H9 (cell line): ENCODE measurements at regions not wholly inside any gene's neighbourhood (a gene's known extent, or its start where the extent isn't known, plus 50 kb on each side); places are given as distances from the start of the nearest gene placed in this dataset.

ENCODE experiments used
- DNase-seq: peaks from one replicate; pipeline ENCODE4 v3.0.0-alpha.2; 2017
- H2AFZ ChIP-seq: one replicate; pipeline ENCODE4 v1.6.1; 2013; ENCODE audit warnings: mild to moderate bottlenecking, low read length, control low read depth, moderate library complexity
- H2AK5ac ChIP-seq: 2 replicates; pipeline ENCODE4 v1.6.1; 2013; ENCODE audit warnings: low read length, control low read depth, mixed read lengths; ENCODE audit not compliant: insufficient read length
- H2BK120ac ChIP-seq: one replicate; pipeline ENCODE4 v1.6.1; 2013; ENCODE audit warnings: low read depth, mild to moderate bottlenecking, low read length, control low read depth, inconsistent platforms; ENCODE audit not compliant: poor library complexity, severe bottlenecking
- H2BK12ac ChIP-seq: 2 replicates; pipeline ENCODE4 v1.6.1; 2013; ENCODE audit warnings: low read length, control low read depth, mixed read lengths, low read depth; ENCODE audit not compliant: insufficient read length
- H2BK15ac ChIP-seq: 2 replicates; pipeline ENCODE4 v1.6.1; 2013; ENCODE audit warnings: low read depth, low read length, control low read depth
- H2BK20ac ChIP-seq: one replicate; pipeline ENCODE4 v1.6.1; 2013; ENCODE audit warnings: low read depth, mild to moderate bottlenecking, low read length, control low read depth, inconsistent platforms; ENCODE audit not compliant: poor library complexity, severe bottlenecking
- H2BK5ac ChIP-seq: 2 replicates; pipeline ENCODE4 v1.6.1; 2013; ENCODE audit warnings: low read length, control low read depth, mixed read lengths; ENCODE audit not compliant: insufficient read length
- H3K14ac ChIP-seq: 2 replicates; pipeline ENCODE4 v1.6.1; 2013; ENCODE audit warnings: low read length, control low read depth; ENCODE audit not compliant: insufficient read depth
- H3K18ac ChIP-seq: 2 replicates; pipeline ENCODE4 v1.6.1; 2013; ENCODE audit warnings: low read depth, mild to moderate bottlenecking, mixed read lengths, low read length, control low read depth; ENCODE audit not compliant: insufficient read length
- H3K23ac ChIP-seq: 2 replicates; pipeline ENCODE4 v1.6.1; 2013; ENCODE audit warnings: low read length, control low read depth, mixed read lengths, low read depth; ENCODE audit not compliant: insufficient read length
- H3K23me2 ChIP-seq: 2 replicates; pipeline ENCODE4 v1.6.1; 2013; ENCODE audit warnings: low read depth, mild to moderate bottlenecking, mixed read lengths, low read length, control low read depth; ENCODE audit not compliant: insufficient read length, poor library complexity, severe bottlenecking
- H3K27ac ChIP-seq: 2 replicates; pipeline ENCODE4 v1.5.1; 2013; ENCODE audit warnings: low read length, control low read depth, mixed read lengths, low read depth; ENCODE audit not compliant: insufficient read length
- H3K27me3 ChIP-seq: 2 replicates; pipeline ENCODE4 v1.6.1; 2013; ENCODE audit warnings: low read length, control low read depth, inconsistent platforms; ENCODE audit not compliant: insufficient read depth
- H3K4ac ChIP-seq: 2 replicates; pipeline ENCODE4 v1.6.1; 2013; ENCODE audit warnings: low read depth, mild to moderate bottlenecking, control low read depth, inconsistent platforms, low read length, moderate library complexity
- H3K4me1 ChIP-seq: 2 replicates; pipeline ENCODE4 v1.6.1; 2013; ENCODE audit warnings: low read length, control low read depth, inconsistent platforms; ENCODE audit not compliant: insufficient read depth
- H3K4me2 ChIP-seq: 2 replicates; pipeline ENCODE4 v1.6.1; 2013; ENCODE audit warnings: low read length, control low read depth, mixed read lengths; ENCODE audit not compliant: insufficient read length, insufficient read depth
- H3K56ac ChIP-seq: 2 replicates; pipeline ENCODE4 v1.6.1; 2013; ENCODE audit warnings: low read depth, mild to moderate bottlenecking, mixed read lengths, low read length, control low read depth; ENCODE audit not compliant: insufficient read length
- H3K79me1 ChIP-seq: 2 replicates; pipeline ENCODE4 v1.6.1; 2013; ENCODE audit warnings: low read depth, mild to moderate bottlenecking, moderate library complexity, low read length, control low read depth, inconsistent platforms; ENCODE audit not compliant: insufficient read depth, poor library complexity, severe bottlenecking
- H3K79me2 ChIP-seq: 2 replicates; pipeline ENCODE4 v1.6.1; 2013; ENCODE audit warnings: low read length, control low read depth, inconsistent platforms; ENCODE audit not compliant: insufficient read depth
- H3K9ac ChIP-seq: 2 replicates; pipeline ENCODE4 v1.6.1; 2013; ENCODE audit warnings: low read length, control low read depth, mixed read lengths; ENCODE audit not compliant: insufficient read length; ENCODE audit errors: extremely low read depth
- H3K9me3 ChIP-seq: one replicate; pipeline ENCODE4 v1.6.1; 2013; ENCODE audit warnings: low read depth, low read length, inconsistent platforms; ENCODE audit not compliant: control insufficient read depth
- H3T11ph ChIP-seq: one replicate; pipeline ENCODE4 v1.6.1; 2013; ENCODE audit warnings: mild to moderate bottlenecking, low read length, control low read depth, inconsistent platforms
- H4K20me1 ChIP-seq: one replicate; pipeline ENCODE4 v1.6.1; 2013; ENCODE audit not compliant: control insufficient read depth, insufficient read length, insufficient read depth
- H4K5ac ChIP-seq: 2 replicates; pipeline ENCODE4 v1.6.1; 2013; ENCODE audit warnings: low read depth, mild to moderate bottlenecking, mixed read lengths, low read length, control low read depth; ENCODE audit not compliant: insufficient read length
- H4K8ac ChIP-seq: replicated peaks from 2 replicates; pipeline ENCODE4 v1.6.1; 2013; ENCODE audit warnings: low read length, control low read depth, mixed read lengths, low read depth; ENCODE audit not compliant: insufficient read length
- H4K91ac ChIP-seq: 2 replicates; pipeline ENCODE4 v1.6.1; 2013; ENCODE audit warnings: low read depth, mild to moderate bottlenecking, moderate library complexity, mixed read lengths, low read length, control low read depth; ENCODE audit not compliant: insufficient read length
- H3K27ac Mint-ChIP-seq, 3 experiments: 2 replicates in 2 of 3; 3 replicates in 1 of 3; pipeline ENCODE4 v1.8.0; 2020 to 2021; ENCODE audit warnings: mixed read lengths in 3 of 3, mild to moderate bottlenecking in 1 of 3, moderate library complexity in 1 of 3
- H3K27me3 Mint-ChIP-seq: 2 replicates; pipeline ENCODE4 v1.8.0; 2021; ENCODE audit warnings: low read depth, mild to moderate bottlenecking, moderate library complexity, mixed read lengths
- H3K36me3 Mint-ChIP-seq, 3 experiments: 2 replicates in 2 of 3; 3 replicates in 1 of 3; pipeline ENCODE4 v1.8.0; 2020 to 2021; ENCODE audit warnings: low read depth in 3 of 3, mixed read lengths in 3 of 3; ENCODE audit not compliant: insufficient read depth in 1 of 3
- H3K4me1 Mint-ChIP-seq, 2 experiments: 2 replicates each; pipeline ENCODE4 v1.8.0; 2020; ENCODE audit warnings: mixed read lengths in 2 of 2
- H3K4me3 Mint-ChIP-seq, 2 experiments: 2 replicates in 1 of 2; 3 replicates in 1 of 2; pipeline ENCODE4 v1.8.0; 2020 to 2021; ENCODE audit warnings: mild to moderate bottlenecking in 2 of 2, mixed read lengths in 2 of 2, moderate library complexity in 1 of 2
- H3K9me3 Mint-ChIP-seq, 2 experiments: 2 replicates in 1 of 2; 3 replicates in 1 of 2; pipeline ENCODE4 v1.8.0; 2020; ENCODE audit warnings: mild to moderate bottlenecking in 2 of 2, mixed read lengths in 2 of 2, moderate library complexity in 1 of 2
- WGBS: extraction: QIAGEN DNeasy Blood & Tissue Kit; methylation state at CpG from one replicate; pipeline ENCODE4 v1.1.7; 2013; ENCODE audit warnings: missing lambda C conversion rate, low lambda C conversion rate, mixed read lengths; ENCODE audit not compliant: insufficient read length; ENCODE audit errors: extremely low coverage; 5-methylcytosine and 5-hydroxymethylcytosine counted together
- TF ChIP-seq, protein P1 (sequence below): fragments of 200-600 bp; sonication (generic); conservative IDR thresholded peaks from 3 replicates; pipeline ENCODE4 v1.8.0; 2021; ENCODE audit warnings: antibody characterized with exemption, mild to moderate bottlenecking

DNA sequence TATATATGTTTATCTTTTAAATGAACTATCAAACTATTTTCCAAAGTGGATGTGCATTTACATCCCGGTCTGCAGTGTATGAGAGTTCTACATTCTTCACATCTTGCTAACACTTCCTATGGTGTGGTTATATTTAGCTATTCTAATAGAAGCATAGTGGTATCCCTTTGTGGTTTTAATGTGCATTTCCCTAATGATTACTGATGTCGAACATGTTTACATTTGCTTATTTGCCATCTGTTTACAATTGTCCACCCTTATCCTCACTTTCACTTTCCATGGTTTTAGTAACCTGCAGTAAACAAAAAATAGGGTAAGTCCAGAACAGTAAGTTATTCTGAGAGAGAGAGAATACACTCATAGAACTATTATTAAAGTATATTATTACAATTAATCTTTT is 360.5 kb upstream of the NAALADL2 start:
- Mint-ChIP-seq H3K36me3 (no peaks in the 10 kb centered on the region), H3K4me1 (peaks cover 7 to 8% of the 10 kb centered on the region in 2 experiments; a peak in 3 of 4 replicates), H3K9me3 (no peaks in the 10 kb centered on the region), H3K27me3 (no peaks in the 10 kb centered on the region), H3K4me3 (no peak overlapping the region), H3K27ac (no peak overlapping the region)
- no peak overlapping the region for H3K18ac ChIP-seq
- H2BK20ac ChIP-seq, result no peak overlapping the region
- no peak overlapping the region for H3K56ac ChIP-seq
- no peak overlapping the region for H3K4ac ChIP-seq
- no peak overlapping the region for H3K23ac ChIP-seq
- no CpG with 5 or more reads among the region's 2 CpGs for WGBS
- no peak overlapping the region for H4K5ac ChIP-seq
- H3K14ac ChIP-seq, result no peak overlapping the region
- H3K9ac ChIP-seq, result no peak overlapping the region
- no peak overlapping the region for H2AK5ac ChIP-seq
- H4K8ac ChIP-seq, result no peak overlapping the region
- H3K23me2 ChIP-seq, result no peaks in the 10 kb centered on the region
- DNase-seq, result no peak
- H3K79me2 ChIP-seq, result no peaks in the 10 kb centered on the region
- no peak overlapping the region for H2AFZ ChIP-seq
- H3K79me1 ChIP-seq, result no peaks in the 10 kb centered on the region
- no peak overlapping the region for H2BK12ac ChIP-seq
- no peaks in the 10 kb centered on the region for H3K9me3 ChIP-seq
- H2BK120ac ChIP-seq, result no peak overlapping the region
- no peak overlapping the region for H2BK15ac ChIP-seq
- no peak overlapping the region for H4K91ac ChIP-seq
- H4K20me1 ChIP-seq, result no peaks in the 10 kb centered on the region
- H3T11ph ChIP-seq, result no peak overlapping the region
- no peak overlapping the region for H3K4me2 ChIP-seq
- TF ChIP-seq, protein P1, sequence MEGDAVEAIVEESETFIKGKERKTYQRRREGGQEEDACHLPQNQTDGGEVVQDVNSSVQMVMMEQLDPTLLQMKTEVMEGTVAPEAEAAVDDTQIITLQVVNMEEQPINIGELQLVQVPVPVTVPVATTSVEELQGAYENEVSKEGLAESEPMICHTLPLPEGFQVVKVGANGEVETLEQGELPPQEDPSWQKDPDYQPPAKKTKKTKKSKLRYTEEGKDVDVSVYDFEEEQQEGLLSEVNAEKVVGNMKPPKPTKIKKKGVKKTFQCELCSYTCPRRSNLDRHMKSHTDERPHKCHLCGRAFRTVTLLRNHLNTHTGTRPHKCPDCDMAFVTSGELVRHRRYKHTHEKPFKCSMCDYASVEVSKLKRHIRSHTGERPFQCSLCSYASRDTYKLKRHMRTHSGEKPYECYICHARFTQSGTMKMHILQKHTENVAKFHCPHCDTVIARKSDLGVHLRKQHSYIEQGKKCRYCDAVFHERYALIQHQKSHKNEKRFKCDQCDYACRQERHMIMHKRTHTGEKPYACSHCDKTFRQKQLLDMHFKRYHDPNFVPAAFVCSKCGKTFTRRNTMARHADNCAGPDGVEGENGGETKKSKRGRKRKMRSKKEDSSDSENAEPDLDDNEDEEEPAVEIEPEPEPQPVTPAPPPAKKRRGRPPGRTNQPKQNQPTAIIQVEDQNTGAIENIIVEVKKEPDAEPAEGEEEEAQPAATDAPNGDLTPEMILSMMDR, result no peak
- no peaks in the 10 kb centered on the region for H3K27me3 ChIP-seq
- no peaks in the 10 kb centered on the region for H3K4me1 ChIP-seq
- no peak overlapping the region for H3K27ac ChIP-seq
- no peak overlapping the region for H2BK5ac ChIP-seq
